NCI-H226 (cell line): ENCODE measurements at regions not wholly inside any gene's neighbourhood (a gene's known extent, or its start where the extent isn't known, plus 50 kb on each side); places are given as distances from the start of the nearest gene placed in this dataset.

Experiments
- DNase-seq: peaks from one replicate; pipeline ENCODE4 v3.0.0-alpha.2; 2015

GRCh38 chr5:68409259-68409658 is 193.7 kb downstream of the PIK3R1 start:
- DNase-seq = peak; percentile 79

- DNase-seq = no peak
These were observed 195.6 kb downstream of the PIK3R1 start for GRCh38 chr5:68411161-68411560.

- no peak for DNase-seq
These were observed 199.9 kb downstream of the PIK3R1 start for GRCh38 chr5:68415177-68416085.

GRCh38 chr5:68416714-68417113 is 201.2 kb downstream of the PIK3R1 start:
- no peak for DNase-seq

- no peak for DNase-seq
These were observed 202.6 kb downstream of the PIK3R1 start for GRCh38 chr5:68418201-68418600.

GRCh38 chr5:68418680-68419079 is 203.1 kb downstream of the PIK3R1 start:
- DNase-seq = no peak

- no peak for DNase-seq
These were observed 203.6 kb downstream of the PIK3R1 start for GRCh38 chr5:68419081-68419636.

GRCh38 chr5:68419637-68420452 is 204.3 kb downstream of the PIK3R1 start:
- no peak for DNase-seq

- no peak for DNase-seq
These were observed 205.2 kb downstream of the PIK3R1 start for GRCh38 chr5:68420476-68421344.

GRCh38 chr5:68421485-68422220 is 206.1 kb downstream of the PIK3R1 start:
- no peak for DNase-seq

- DNase-seq = no peak
These were observed 207.7 kb downstream of the PIK3R1 start for GRCh38 chr5:68423154-68423811.

- DNase-seq = peak; percentile 42
These were observed 209.4 kb downstream of the PIK3R1 start for GRCh38 chr5:68424799-68425537.

- no peak for DNase-seq
These were observed 211.0 kb downstream of the PIK3R1 start for GRCh38 chr5:68426586-68426985.

GRCh38 chr5:68428231-68428811 is 212.8 kb downstream of the PIK3R1 start:
- DNase-seq = no peak

GRCh38 chr5:68429510-68429909 is 214.0 kb downstream of the PIK3R1 start:
- no peak for DNase-seq

GRCh38 chr5:68430279-68430678 is 214.7 kb downstream of the PIK3R1 start:
- DNase-seq = no peak

- DNase-seq = no peak
These were observed 215.6 kb downstream of the PIK3R1 start for GRCh38 chr5:68431186-68431585.

GRCh38 chr5:68431601-68432337 is 216.2 kb downstream of the PIK3R1 start:
- DNase-seq = no peak

- no peak for DNase-seq
These were observed 217.1 kb downstream of the PIK3R1 start for GRCh38 chr5:68432682-68433081.
